PC-9 (cell line): ENCODE measurements at regions not wholly inside any gene's neighbourhood (a gene's known extent, or its start where the extent isn't known, plus 50 kb on each side); places are given as distances from the start of the nearest gene placed in this dataset.

Experiments used
- BruUV-seq: library from RNA; stranded (reverse); fragments of 400-500 nt; replicated peaks from 2 replicates; lab custom pipeline; 2021; lab: Mats Ljungman, UMichigan
- CTCF ChIA-PET: fragments of 300-600 bp; sonication (Branson Sonifier 250); formaldehyde crosslinking; loops from one replicate; lab custom pipeline; 2022; ENCODE audit warnings: antibody characterized with exemption; lab: Charles Lee
- POLR2A ChIA-PET: fragments of 300-600 bp; sonication (Branson Sonifier 250); formaldehyde crosslinking; loops from one replicate; lab custom pipeline; 2022; ENCODE audit warnings: antibody characterized with exemption; ENCODE audit not compliant: unreplicated experiment; lab: Charles Lee
- DNase-seq, 2 experiments: peaks; one replicate each; pipeline versions ENCODE4 v3.0.0 to v3.0.0-alpha.2; 2015 to 2022; ENCODE audit warnings: mixed read lengths in 1 of 2
- H2AFZ ChIP-seq: fragments of 200-600 bp; sonication (generic); 2 replicates; pipeline ENCODE4 v1.8.1; 2017; ENCODE audit warnings: antibody characterized with exemption
- H3F3A ChIP-seq: fragments of 200-600 bp; sonication (generic); 2 replicates; pipeline ENCODE4 v1.8.1; 2017; ENCODE audit warnings: antibody characterized with exemption, mild to moderate bottlenecking, low read depth; ENCODE audit not compliant: insufficient read depth
- H3K27ac ChIP-seq: fragments of 200-600 bp; sonication (generic); 2 replicates; pipeline ENCODE4 v1.6.1; 2016; ENCODE audit warnings: mixed run types
- H3K27me3 ChIP-seq: fragments of 200-600 bp; sonication (generic); 2 replicates; pipeline ENCODE4 v1.6.1; 2016; ENCODE audit warnings: low read depth, mixed run types; ENCODE audit not compliant: insufficient read depth
- H3K36me3 ChIP-seq: fragments of 200-600 bp; sonication (generic); 2 replicates; pipeline ENCODE4 v1.6.1; 2016; ENCODE audit warnings: low read depth, mixed run types
- H3K4me1 ChIP-seq: fragments of 200-600 bp; sonication (generic); replicated peaks from 2 replicates; pipeline ENCODE4 v1.6.1; 2016; ENCODE audit warnings: mixed run types; ENCODE audit not compliant: insufficient read depth
- H3K4me2 ChIP-seq: fragments of 200-600 bp; sonication (generic); 2 replicates; pipeline ENCODE4 v1.6.1; 2017; ENCODE audit warnings: mixed run types
- H3K4me3 ChIP-seq: fragments of 200-600 bp; sonication (generic); 2 replicates; pipeline ENCODE4 v1.6.1; 2016; ENCODE audit warnings: mixed run types
- H3K79me2 ChIP-seq: fragments of 200-600 bp; sonication (generic); 2 replicates; pipeline ENCODE4 v1.6.1; 2017; ENCODE audit warnings: low read depth, mixed run types
- H3K9me2 ChIP-seq: fragments of 200-600 bp; sonication (generic); 2 replicates; pipeline ENCODE4 v1.8.1; 2017; ENCODE audit warnings: mild to moderate bottlenecking; ENCODE audit not compliant: insufficient read depth
- H3K9me3 ChIP-seq: fragments of 200-600 bp; sonication (generic); 2 replicates; pipeline ENCODE4 v1.8.1; 2016; ENCODE audit warnings: low read depth; ENCODE audit not compliant: insufficient read depth
- H4K20me1 ChIP-seq: fragments of 200-600 bp; sonication (generic); 2 replicates; pipeline ENCODE4 v1.8.1; 2017; ENCODE audit not compliant: insufficient read depth
- EZH2 ChIP-seq: fragments of 200-600 bp; sonication (generic); IDR thresholded peaks from 2 replicates; pipeline ENCODE4 v1.8.0; 2017; ENCODE audit warnings: antibody characterized with exemption, low read depth
- intact Hi-C: fragments of 100-400 bp; cut with micrococcal nuclease; formaldehyde crosslinking; loops from one replicate; pipeline ENCODE4 v1.10.0; 2022; ENCODE audit not compliant: unreplicated experiment
- TF ChIP-seq, protein P1 (sequence below): fragments of 200-600 bp; sonication (generic); conservative IDR thresholded peaks from 2 replicates; pipeline ENCODE4 v1.6.1; 2017; ENCODE audit warnings: mixed run types, antibody characterized with exemption, mild to moderate bottlenecking, moderate library complexity

DNA sequence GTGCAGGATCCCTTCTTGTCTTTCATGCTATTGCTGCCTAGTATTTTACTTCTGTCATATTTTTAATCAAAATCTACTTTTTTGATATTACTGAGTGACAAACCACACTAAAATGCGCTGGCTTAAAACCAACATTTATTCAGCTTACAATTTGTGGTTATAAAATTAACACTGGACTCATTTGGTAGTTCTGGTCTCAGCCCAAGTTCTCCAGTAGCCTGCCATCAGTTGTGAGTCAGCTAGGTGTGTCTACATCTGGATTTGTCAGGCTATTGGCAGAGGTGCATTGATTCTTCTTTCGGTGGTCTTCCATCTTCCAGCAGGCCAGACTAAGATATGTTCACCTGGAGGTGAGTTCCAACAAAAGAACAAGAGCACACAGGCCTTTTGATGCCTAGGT, 765.1 kb upstream of the FBXO33 start:
- Histone ChIP-seq H3F3A (no peaks in the 10 kb centered on the region), H3K27ac (no peak overlapping the region), H3K4me2 (no peak overlapping the region), H3K36me3 (no peaks in the 10 kb centered on the region), H4K20me1 (no peaks in the 10 kb centered on the region), H3K79me2 (no peaks in the 10 kb centered on the region), H3K4me1 (no peaks in the 10 kb centered on the region), H3K9me3 (no peaks in the 10 kb centered on the region), H3K4me3 (no peak overlapping the region), H3K9me2 (peaks cover 3% of the 10 kb centered on the region; the same call in 1 of the 2 replicates), H2AFZ (no peak overlapping the region), H3K27me3 (no peaks in the 10 kb centered on the region)
- no TSS peak for BruUV-seq
- CTCF ChIA-PET: no interaction called here
- intact Hi-C loops: no loop called here
- DNase-seq: no peak
- POLR2A ChIA-PET: no interaction called here
- TF ChIP-seq, protein P1, sequence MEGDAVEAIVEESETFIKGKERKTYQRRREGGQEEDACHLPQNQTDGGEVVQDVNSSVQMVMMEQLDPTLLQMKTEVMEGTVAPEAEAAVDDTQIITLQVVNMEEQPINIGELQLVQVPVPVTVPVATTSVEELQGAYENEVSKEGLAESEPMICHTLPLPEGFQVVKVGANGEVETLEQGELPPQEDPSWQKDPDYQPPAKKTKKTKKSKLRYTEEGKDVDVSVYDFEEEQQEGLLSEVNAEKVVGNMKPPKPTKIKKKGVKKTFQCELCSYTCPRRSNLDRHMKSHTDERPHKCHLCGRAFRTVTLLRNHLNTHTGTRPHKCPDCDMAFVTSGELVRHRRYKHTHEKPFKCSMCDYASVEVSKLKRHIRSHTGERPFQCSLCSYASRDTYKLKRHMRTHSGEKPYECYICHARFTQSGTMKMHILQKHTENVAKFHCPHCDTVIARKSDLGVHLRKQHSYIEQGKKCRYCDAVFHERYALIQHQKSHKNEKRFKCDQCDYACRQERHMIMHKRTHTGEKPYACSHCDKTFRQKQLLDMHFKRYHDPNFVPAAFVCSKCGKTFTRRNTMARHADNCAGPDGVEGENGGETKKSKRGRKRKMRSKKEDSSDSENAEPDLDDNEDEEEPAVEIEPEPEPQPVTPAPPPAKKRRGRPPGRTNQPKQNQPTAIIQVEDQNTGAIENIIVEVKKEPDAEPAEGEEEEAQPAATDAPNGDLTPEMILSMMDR: no peak
- no peak for TF ChIP-seq EZH2

DNA sequence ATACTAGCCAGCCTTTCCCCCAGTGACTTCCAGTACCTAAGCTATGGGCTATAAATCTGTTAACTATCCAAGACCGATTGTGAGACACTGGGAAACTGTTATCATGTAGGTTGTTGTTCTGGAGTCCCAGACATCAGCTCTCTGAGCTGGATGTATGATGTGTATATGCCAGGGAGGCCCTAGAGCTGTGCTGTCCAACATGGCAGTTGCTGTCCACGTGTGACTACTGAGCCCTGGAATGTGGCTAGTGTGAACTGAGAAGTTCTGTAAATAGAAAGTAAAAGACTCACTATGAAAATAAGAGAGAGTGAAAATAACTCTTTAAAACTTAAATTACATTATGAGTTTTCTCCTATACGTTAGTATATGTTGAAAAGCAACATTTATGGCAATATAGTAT, 755.8 kb upstream of the FBXO33 start:
- Histone ChIP-seq H3K36me3 (no peaks in the 10 kb centered on the region), H3K9me2 (peaks cover 2% of the 10 kb centered on the region; the same call in 1 of the 2 replicates), H3K79me2 (no peaks in the 10 kb centered on the region), H3K9me3 (no peaks in the 10 kb centered on the region), H3K4me2 (no peak overlapping the region), H3K27me3 (no peaks in the 10 kb centered on the region), H3K4me3 (no peak overlapping the region), H3K4me1 (no peaks in the 10 kb centered on the region), H3F3A (no peaks in the 10 kb centered on the region), H4K20me1 (no peaks in the 10 kb centered on the region), H2AFZ (no peak overlapping the region), H3K27ac (no peak overlapping the region)
- ChIA-PET CTCF (no interaction called here), POLR2A (no interaction called here)
- no TSS peak for BruUV-seq
- no peak for DNase-seq
- TF ChIP-seq EZH2: no peak
- TF ChIP-seq, protein P1: no peak
- intact Hi-C loops: no loop called here

DNA sequence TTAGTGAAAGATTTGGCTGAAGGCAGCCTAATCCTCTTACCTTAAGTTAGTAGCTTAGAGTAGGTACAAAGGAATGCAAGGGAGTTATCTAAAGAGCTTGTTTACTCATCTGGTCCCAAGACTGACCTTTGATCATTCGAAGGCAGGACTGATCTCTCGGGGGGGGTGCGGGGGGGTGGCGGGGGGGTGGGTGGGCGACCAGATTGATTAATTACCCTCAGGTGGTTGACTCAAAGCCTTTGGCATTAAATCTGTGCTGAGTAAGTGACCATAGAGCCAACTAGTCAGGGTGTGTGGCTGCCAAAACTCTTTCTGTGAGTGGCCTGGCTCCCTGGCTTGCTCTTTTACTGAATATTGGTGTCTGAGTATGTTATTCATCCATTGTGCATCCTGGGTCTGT, 731.9 kb upstream of the FBXO33 start:
- H3K9me2 ChIP-seq: no peaks in the 10 kb centered on the region
- no peaks in the 10 kb centered on the region for H3K79me2 ChIP-seq
- H3K4me2 ChIP-seq: no peak overlapping the region
- H3K4me1 ChIP-seq: no peaks in the 10 kb centered on the region
- no peaks in the 10 kb centered on the region for H3K9me3 ChIP-seq
- H3K27me3 ChIP-seq: no peaks in the 10 kb centered on the region
- no peak overlapping the region for H3K4me3 ChIP-seq
- no peaks in the 10 kb centered on the region for H4K20me1 ChIP-seq
- no peaks in the 10 kb centered on the region for H3K36me3 ChIP-seq
- H3K27ac ChIP-seq: no peak overlapping the region
- no peak for TF ChIP-seq EZH2
- TF ChIP-seq, protein P1: no peak
- POLR2A ChIA-PET: no interaction called here
- no peaks in the 10 kb centered on the region for H3F3A ChIP-seq
- intact Hi-C loops: no loop called here
- CTCF ChIA-PET: no interaction called here
- no peak overlapping the region for H2AFZ ChIP-seq
- BruUV-seq: no TSS peak
- no peak for DNase-seq
